Progenitor cell of endocrine pancreas (in vitro differentiated cells): ENCODE measurements at regions not wholly inside any gene's neighbourhood (a gene's known extent, or its start where the extent isn't known, plus 50 kb on each side); places are given as distances from the start of the nearest gene placed in this dataset.
"Not testable (repeated sequence)": the region's sequence is repeated elsewhere in the genome, so short reads cannot be mapped to it uniquely, and the experiment has no call there.

Experiments
- DNase-seq: peaks from one replicate; pipeline ENCODE4 v3.0.0; 2021; ENCODE audit warnings: low spot score; ENCODE audit not compliant: unreplicated experiment
- H3K27ac Mint-ChIP-seq: 2 replicates; pipeline ENCODE4 v1.8.0; 2021; ENCODE audit warnings: mild to moderate bottlenecking, moderate library complexity, mixed read lengths
- H3K27me3 Mint-ChIP-seq: 2 replicates; pipeline ENCODE4 v1.8.0; 2021; ENCODE audit warnings: mixed read lengths
- H3K36me3 Mint-ChIP-seq: 2 replicates; pipeline ENCODE4 v1.8.0; 2022; ENCODE audit warnings: mixed read lengths; ENCODE audit not compliant: insufficient read depth
- H3K4me1 Mint-ChIP-seq: 2 replicates; pipeline ENCODE4 v1.8.0; 2021; ENCODE audit warnings: low read depth, mixed read lengths
- H3K4me3 Mint-ChIP-seq: 2 replicates; pipeline ENCODE4 v1.8.0; 2021; ENCODE audit warnings: low read depth, mild to moderate bottlenecking, moderate library complexity, mixed read lengths
- H3K9me3 Mint-ChIP-seq: 2 replicates; pipeline ENCODE4 v1.8.0; 2021; ENCODE audit warnings: low read depth, mixed read lengths
- TF ChIP-seq, protein P1 (sequence below): fragments of 200-600 bp; sonication (generic); IDR thresholded peaks from one replicate; pipeline ENCODE4 v1.5.0; 2021; ENCODE audit warnings: antibody characterized with exemption, mild to moderate bottlenecking; ENCODE audit not compliant: unreplicated experiment

DNA sequence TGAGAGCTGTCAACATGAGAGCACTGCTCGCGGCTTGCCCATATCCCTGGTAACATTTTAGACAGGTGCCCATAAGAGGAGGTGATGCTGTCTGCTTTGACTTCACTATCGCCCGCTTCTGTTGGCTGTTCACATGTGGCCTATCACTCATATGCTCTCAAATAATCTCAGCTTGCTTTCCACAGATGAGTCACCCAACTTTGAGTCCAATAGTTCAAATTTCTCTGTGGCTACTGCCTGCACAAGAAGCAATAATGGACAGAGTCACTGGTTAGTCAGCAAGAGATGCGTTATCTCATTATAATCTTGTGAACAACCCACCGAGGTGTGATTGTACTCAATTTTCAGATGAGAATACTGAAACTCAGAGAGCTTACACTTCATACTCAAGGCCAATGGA is 1714.1 kb downstream of the LRRC4C start:
- H3K27ac Mint-ChIP-seq: no peak overlapping the region
- H3K9me3 Mint-ChIP-seq: peaks cover 14% of the 10 kb centered on the region
- no peaks in the 10 kb centered on the region for H3K4me1 Mint-ChIP-seq
- no peaks in the 10 kb centered on the region for H3K36me3 Mint-ChIP-seq
- no peak for DNase-seq
- no peaks in the 10 kb centered on the region for H3K27me3 Mint-ChIP-seq
- TF ChIP-seq, protein P1, sequence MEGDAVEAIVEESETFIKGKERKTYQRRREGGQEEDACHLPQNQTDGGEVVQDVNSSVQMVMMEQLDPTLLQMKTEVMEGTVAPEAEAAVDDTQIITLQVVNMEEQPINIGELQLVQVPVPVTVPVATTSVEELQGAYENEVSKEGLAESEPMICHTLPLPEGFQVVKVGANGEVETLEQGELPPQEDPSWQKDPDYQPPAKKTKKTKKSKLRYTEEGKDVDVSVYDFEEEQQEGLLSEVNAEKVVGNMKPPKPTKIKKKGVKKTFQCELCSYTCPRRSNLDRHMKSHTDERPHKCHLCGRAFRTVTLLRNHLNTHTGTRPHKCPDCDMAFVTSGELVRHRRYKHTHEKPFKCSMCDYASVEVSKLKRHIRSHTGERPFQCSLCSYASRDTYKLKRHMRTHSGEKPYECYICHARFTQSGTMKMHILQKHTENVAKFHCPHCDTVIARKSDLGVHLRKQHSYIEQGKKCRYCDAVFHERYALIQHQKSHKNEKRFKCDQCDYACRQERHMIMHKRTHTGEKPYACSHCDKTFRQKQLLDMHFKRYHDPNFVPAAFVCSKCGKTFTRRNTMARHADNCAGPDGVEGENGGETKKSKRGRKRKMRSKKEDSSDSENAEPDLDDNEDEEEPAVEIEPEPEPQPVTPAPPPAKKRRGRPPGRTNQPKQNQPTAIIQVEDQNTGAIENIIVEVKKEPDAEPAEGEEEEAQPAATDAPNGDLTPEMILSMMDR: no peak
- H3K4me3 Mint-ChIP-seq: no peak overlapping the region

DNA sequence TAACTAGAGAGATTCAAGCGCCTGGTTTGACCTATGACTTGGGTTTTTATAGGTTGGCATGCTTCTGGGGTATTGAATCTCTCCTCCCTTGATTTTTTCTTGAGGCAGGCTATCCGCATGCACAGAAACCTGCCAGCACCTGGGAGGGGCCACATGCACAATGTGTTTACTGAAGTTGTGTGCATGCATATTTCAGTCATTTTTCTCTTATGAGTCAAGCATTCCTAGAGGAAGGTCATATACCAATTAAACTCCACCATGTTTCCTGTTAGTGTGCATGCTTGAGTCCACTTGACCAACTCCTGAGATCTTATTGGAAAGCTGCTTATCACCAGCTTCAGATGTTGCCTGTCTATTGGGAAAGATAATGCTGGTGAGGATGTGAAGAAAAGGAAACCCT is 1718.4 kb downstream of the LRRC4C start:
- no peak overlapping the region for H3K4me3 Mint-ChIP-seq
- TF ChIP-seq, protein P1: no peak
- H3K4me1 Mint-ChIP-seq: no peaks in the 10 kb centered on the region
- peaks cover 14% of the 10 kb centered on the region for H3K9me3 Mint-ChIP-seq
- no peaks in the 10 kb centered on the region for H3K27me3 Mint-ChIP-seq
- no peak for DNase-seq
- H3K36me3 Mint-ChIP-seq: no peaks in the 10 kb centered on the region
- no peak overlapping the region for H3K27ac Mint-ChIP-seq

GRCh38 chr11:39736351-39736750 is 1723.1 kb downstream of the LRRC4C start:
- not testable (repeated sequence) for H3K27me3 Mint-ChIP-seq, H3K36me3 Mint-ChIP-seq, DNase-seq, H3K27ac Mint-ChIP-seq, H3K4me1 Mint-ChIP-seq, H3K4me3 Mint-ChIP-seq
- H3K9me3 Mint-ChIP-seq: peaks cover 18% of the 10 kb centered on the region

GRCh38 chr11:39732001-39732400 is 1727.5 kb downstream of the LRRC4C start:
- no peak for DNase-seq
- TF ChIP-seq, protein P1: no peak
- Mint-ChIP-seq H3K36me3 (no peaks in the 10 kb centered on the region), H3K9me3 (peaks cover 26% of the 10 kb centered on the region), H3K4me3 (no peak overlapping the region), H3K27me3 (no peaks in the 10 kb centered on the region), H3K27ac (no peak overlapping the region), H3K4me1 (peaks cover 14% of the 10 kb centered on the region)

GRCh38 chr11:39725081-39725480 is 1734.4 kb downstream of the LRRC4C start:
- TF ChIP-seq, protein P1: no peak
- Mint-ChIP-seq H3K27me3 (no peaks in the 10 kb centered on the region), H3K9me3 (peaks cover 8% of the 10 kb centered on the region), H3K36me3 (no peaks in the 10 kb centered on the region), H3K4me1 (peaks cover 9% of the 10 kb centered on the region), H3K27ac (no peak overlapping the region), H3K4me3 (no peak overlapping the region)
- no peak for DNase-seq

- Mint-ChIP-seq H3K4me3 (no peak overlapping the region), H3K4me1 (peaks cover 9% of the 10 kb centered on the region), H3K36me3 (no peaks in the 10 kb centered on the region), H3K27ac (no peak overlapping the region), H3K27me3 (no peaks in the 10 kb centered on the region), H3K9me3 (peaks cover 8% of the 10 kb centered on the region)
- DNase-seq: no peak
- TF ChIP-seq, protein P1: peak; percentile 21
Observed at GRCh38 chr11:39724404-39724803, 1735.0 kb downstream of the LRRC4C start.
